ENCODE measurements at regions not wholly inside any gene's neighbourhood (a gene's known extent, or its start where the extent isn't known, plus 50 kb on each side); places are given as distances from the start of the nearest gene placed in this dataset.

- ATAC-seq (no peak), DNase-seq (ENCODE audit: low spot score) (no peak)
- ChIA-PET POLR2A (no interaction called here), CTCF (no interaction called here)
- Mint-ChIP-seq H3K4me1 (peaks cover 22% of the 10 kb centered on the region), H3K27me3 (ENCODE audit: low read depth) (no peaks in the 10 kb centered on the region), H3K36me3 (no peaks in the 10 kb centered on the region), H3K4me3 (no peak overlapping the region), H3K9me3 (no peaks in the 10 kb centered on the region), H3K27ac (no peak overlapping the region)
- TF ChIP-seq FOXP4 (CRISPR knock-in tag; IDR thresholded peaks at IDR 0.05), result no peak
- TF ChIP-seq TP53 (CRISPR knock-in tag; IDR thresholded peaks at IDR 0.05), result no peak
- TF ChIP-seq ATF2 (CRISPR knock-in tag; IDR thresholded peaks at IDR 0.05; ENCODE audit: borderline replicate concordance, low read depth), result no peak
- no peak for TF ChIP-seq GABPB1 (CRISPR knock-in tag; IDR thresholded peaks at IDR 0.05)
- TF ChIP-seq ZNF396 (CRISPR knock-in tag; IDR thresholded peaks at IDR 0.05; ENCODE audit: borderline replicate concordance), result no peak
- TF ChIP-seq CBFB (CRISPR knock-in tag; IDR thresholded peaks at IDR 0.05; ENCODE audit: low read depth), result no peak
- no peak for TF ChIP-seq SP1 (CRISPR knock-in tag; conservative IDR thresholded peaks at IDR 0.05)
- TF ChIP-seq ZBTB21 (CRISPR knock-in tag; IDR thresholded peaks at IDR 0.05; ENCODE audit: borderline replicate concordance), result no peak
- no peak for TF ChIP-seq ZNF512 (CRISPR knock-in tag; IDR thresholded peaks at IDR 0.05; ENCODE audit: borderline replicate concordance)
- no peak for TF ChIP-seq KAT7 (CRISPR knock-in tag; IDR thresholded peaks at IDR 0.05; ENCODE audit: borderline replicate concordance)
- no peak for TF ChIP-seq ZNF671 (CRISPR knock-in tag; IDR thresholded peaks at IDR 0.05)
- no peak for TF ChIP-seq ATF1 (CRISPR knock-in tag; IDR thresholded peaks at IDR 0.05)
- TF ChIP-seq ELF4 (CRISPR knock-in tag; IDR thresholded peaks at IDR 0.05; ENCODE audit: low read depth), result no peak
- TF ChIP-seq CDX4 (CRISPR knock-in tag; IDR thresholded peaks at IDR 0.05; ENCODE audit: borderline replicate concordance), result no peak
- no peak for TF ChIP-seq FOXJ3 (CRISPR knock-in tag; IDR thresholded peaks at IDR 0.05; ENCODE audit: borderline replicate concordance)
- TF ChIP-seq ZSCAN18 (CRISPR knock-in tag; IDR thresholded peaks at IDR 0.05), result no peak
- no peak for TF ChIP-seq AR (CRISPR knock-in tag; IDR thresholded peaks at IDR 0.05)
- TF ChIP-seq TCF7 (CRISPR knock-in tag; IDR thresholded peaks at IDR 0.05; ENCODE audit: low read depth), result no peak
- no peak for TF ChIP-seq MXD4 (CRISPR knock-in tag; IDR thresholded peaks at IDR 0.05; ENCODE audit: borderline replicate concordance)
Observed at GRCh38 chr15:47296881-47297280, 420.4 kb upstream of the SEMA6D start.

All from WTC11 (cell line).